Heart right ventricle (tissue), 16 donors: ENCODE measurements at regions not wholly inside any gene's neighbourhood (a gene's known extent, or its start where the extent isn't known, plus 50 kb on each side); places are given as distances from the start of the nearest gene placed in this dataset.

Source experiments
- ATAC-seq, 8 donors: fragments of 200-7000 bp; cut with Tn5 transposase; one replicate each; pipeline ENCODE4 v1.9.1; 2020; ENCODE audit warnings: mild to moderate bottlenecking in 8 of 8, moderate library complexity in 8 of 8, moderate number of reproducible peaks in 1 of 8
- DNase-seq, 2 donors: peaks; one replicate each; pipeline ENCODE4 v3.0.0-alpha.2; 2020
- H3K27ac ChIP-seq, 10 donors: fragments of 200-600 bp; sonication (generic) in 2 of 10; one replicate each; pipeline versions ENCODE4 v1.5.0 to v1.8.0; 2020 to 2022; ENCODE audit warnings: mild to moderate bottlenecking in 3 of 10
- H3K27me3 ChIP-seq, 7 donors: fragments of 200-600 bp; one replicate each; pipeline ENCODE4 v1.8.0; 2021 to 2022; ENCODE audit warnings: mild to moderate bottlenecking in 2 of 7
- H3K36me3 ChIP-seq, 9 donors: fragments of 200-600 bp; sonication (generic) in 1 of 9; one replicate each; pipeline versions ENCODE4 v1.5.0 to v1.8.0; 2020 to 2022; ENCODE audit warnings: mild to moderate bottlenecking in 2 of 9
- H3K4me1 ChIP-seq, 9 donors: fragments of 200-600 bp; sonication (generic) in 1 of 9; one replicate each; pipeline versions ENCODE4 v1.5.0 to v1.8.0; 2020 to 2022; ENCODE audit warnings: mild to moderate bottlenecking in 4 of 9
- H3K4me3 ChIP-seq, 10 donors: fragments of 200-600 bp; sonication (generic) in 2 of 10; one replicate each; pipeline versions ENCODE4 v1.5.0 to v1.8.0; 2020 to 2022; ENCODE audit warnings: mild to moderate bottlenecking in 7 of 10, moderate library complexity in 2 of 10
- H3K9me3 ChIP-seq, 11 donors: fragments of 200-600 bp in 10 of 11; sonication (generic) in 2 of 11; one replicate each; pipeline versions ENCODE4 v1.5.0 to v1.8.0; 2013 to 2022; ENCODE audit warnings: mild to moderate bottlenecking in 2 of 11, control low read depth in 1 of 11, moderate library complexity in 1 of 11
- WGBS, 2 donors: extraction: QIAGEN DNeasy Blood & Tissue Kit; methylation state at CpG; one replicate each; pipeline ENCODE4 v1.1.7; 2013; ENCODE audit warnings: inconsistent platforms in 1 of 2; 5-methylcytosine and 5-hydroxymethylcytosine counted together
- intact Hi-C, 10 donors: fragments of 100-400 bp; cut with DNase I; formaldehyde crosslinking; loops; one replicate each; pipeline versions ENCODE4 v1.11.1 to v1.14.2; 2022
- TF ChIP-seq, protein P1 (sequence below), 9 donors: fragments of 200-600 bp; sonication (generic) in 2 of 9; IDR thresholded peaks; one replicate each; pipeline versions ENCODE4 v1.5.0 to v1.8.0; 2021 to 2022; ENCODE audit warnings: antibody characterized with exemption in 9 of 9, mild to moderate bottlenecking in 5 of 9, moderate library complexity in 1 of 9
- donor health status: Arrhythmogenic right ventricular cardiomyopathy.
- donor health status: ischemic (EF 13 %, LVEDD 7.1; RV severe dilation, severe dysfunction).
- donor health status: healthy with polysubstance abuse.
- donor health status: DM: no; HTN: yes; CAD: no.
- donor health status: DM: no; HTN: no; CAD: no.
- donor health status: ischemic (EF 25% LVEDD 6.9; RV normal size, moderate dysfunction).
- donor health status: ischemic (EF 25% LVEDD 5.7; RV mildly dilated, moderate dysfunction).
- donor health status: healthy.
- donor health status: DM: yes; HTN: yes; CAD: no.
- donor health status: Ischemic cardiomyopathy.
- donor health status: ischemic (EF 35%, LVEDD 5.7; RV mildly dilated, moderate dysfunction).
- donor health status: nonischemic (EF 11% LVEDD 7.7; RV severe dilation, severe dysfunction).
- donor health status: DM: yes; HTN: yes; CAD: no.
- donor health status: PGD.
- donor health status: ischemic (EF 29% LVEDD 5.4; RV normal size, mild dysfunction).
- donor health status: nonischemic (EF 23%, LVEDD 6.1; RV moderate dilation, normal function).

DNA sequence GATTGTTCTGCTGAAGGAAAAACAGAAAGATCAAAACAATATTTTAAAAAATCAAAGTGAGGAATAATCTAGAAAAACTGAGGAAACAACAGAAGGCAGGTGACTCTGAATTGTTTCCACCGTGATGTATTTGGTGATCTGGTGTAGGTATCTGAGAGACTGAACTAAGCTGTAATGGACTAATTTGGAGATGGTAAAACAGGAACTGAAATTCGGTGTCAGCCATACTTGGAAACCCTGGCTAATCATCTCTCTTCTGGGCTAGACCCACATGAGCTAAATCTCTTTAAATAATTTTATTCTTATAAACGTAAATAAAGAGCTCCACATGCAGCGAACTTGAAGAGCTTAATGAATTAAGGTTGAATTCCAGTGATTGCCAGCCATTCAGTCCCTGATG, 1226.1 kb downstream of the NCAM2 start:
- Histone ChIP-seq H3K4me1 (peaks cover 0 to 4% (median 0%) of the 10 kb centered on the region in 9 donors), H3K4me3 (no peak overlapping the region), H3K27me3 (no peaks in the 10 kb centered on the region), H3K36me3 (no peaks in the 10 kb centered on the region), H3K9me3 (peaks cover 0 to 8% (median 0%) of the 10 kb centered on the region in 11 donors), H3K27ac (no peak overlapping the region)
- 84 to 86% methylated on average over 4 of the region's 4 CpGs for WGBS, 2 donors
- ATAC-seq (no peak), DNase-seq (no peak)
- intact Hi-C loops, result no loop called here
- TF ChIP-seq, protein P1, sequence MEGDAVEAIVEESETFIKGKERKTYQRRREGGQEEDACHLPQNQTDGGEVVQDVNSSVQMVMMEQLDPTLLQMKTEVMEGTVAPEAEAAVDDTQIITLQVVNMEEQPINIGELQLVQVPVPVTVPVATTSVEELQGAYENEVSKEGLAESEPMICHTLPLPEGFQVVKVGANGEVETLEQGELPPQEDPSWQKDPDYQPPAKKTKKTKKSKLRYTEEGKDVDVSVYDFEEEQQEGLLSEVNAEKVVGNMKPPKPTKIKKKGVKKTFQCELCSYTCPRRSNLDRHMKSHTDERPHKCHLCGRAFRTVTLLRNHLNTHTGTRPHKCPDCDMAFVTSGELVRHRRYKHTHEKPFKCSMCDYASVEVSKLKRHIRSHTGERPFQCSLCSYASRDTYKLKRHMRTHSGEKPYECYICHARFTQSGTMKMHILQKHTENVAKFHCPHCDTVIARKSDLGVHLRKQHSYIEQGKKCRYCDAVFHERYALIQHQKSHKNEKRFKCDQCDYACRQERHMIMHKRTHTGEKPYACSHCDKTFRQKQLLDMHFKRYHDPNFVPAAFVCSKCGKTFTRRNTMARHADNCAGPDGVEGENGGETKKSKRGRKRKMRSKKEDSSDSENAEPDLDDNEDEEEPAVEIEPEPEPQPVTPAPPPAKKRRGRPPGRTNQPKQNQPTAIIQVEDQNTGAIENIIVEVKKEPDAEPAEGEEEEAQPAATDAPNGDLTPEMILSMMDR (IDR thresholded peaks at IDR 0.05), result no peak

DNA sequence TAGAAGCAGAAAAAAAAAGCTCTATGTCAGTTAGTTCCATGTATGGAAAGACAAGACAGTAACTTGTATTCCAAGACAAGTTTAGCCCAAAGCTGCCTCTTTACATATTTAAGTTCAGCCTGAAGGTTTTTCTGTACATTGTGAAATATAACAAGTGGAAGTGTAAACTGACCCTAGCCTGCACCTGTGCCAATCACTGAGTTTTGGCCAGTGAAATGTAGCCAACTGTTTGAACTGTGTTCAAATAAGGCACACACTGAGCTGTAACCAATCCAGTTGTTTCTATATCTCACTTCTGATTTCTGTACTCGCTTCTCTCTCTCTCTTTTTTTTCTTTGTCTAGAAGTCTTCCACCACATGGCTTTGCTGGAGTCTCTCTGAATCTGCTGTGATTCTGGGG, 1227.1 kb downstream of the NCAM2 start:
- TF ChIP-seq, protein P1 (IDR thresholded peaks at IDR 0.05), result no peak
- intact Hi-C loops, result no loop called here
- no peaks in the 10 kb centered on the region for H3K36me3 ChIP-seq
- ATAC-seq (no peak), DNase-seq (no peak)
- no peaks in the 10 kb centered on the region for H3K27me3 ChIP-seq
- peaks cover 0 to 4% (median 0%) of the 10 kb centered on the region in 9 donors for H3K4me1 ChIP-seq
- no peak overlapping the region for H3K4me3 ChIP-seq
- no peak overlapping the region for H3K27ac ChIP-seq
- WGBS, 2 donors, result 72 to 74% methylated on average over 1 of the region's 1 CpG
- H3K9me3 ChIP-seq, result peaks cover 0 to 8% (median 0%) of the 10 kb centered on the region in 11 donors

DNA sequence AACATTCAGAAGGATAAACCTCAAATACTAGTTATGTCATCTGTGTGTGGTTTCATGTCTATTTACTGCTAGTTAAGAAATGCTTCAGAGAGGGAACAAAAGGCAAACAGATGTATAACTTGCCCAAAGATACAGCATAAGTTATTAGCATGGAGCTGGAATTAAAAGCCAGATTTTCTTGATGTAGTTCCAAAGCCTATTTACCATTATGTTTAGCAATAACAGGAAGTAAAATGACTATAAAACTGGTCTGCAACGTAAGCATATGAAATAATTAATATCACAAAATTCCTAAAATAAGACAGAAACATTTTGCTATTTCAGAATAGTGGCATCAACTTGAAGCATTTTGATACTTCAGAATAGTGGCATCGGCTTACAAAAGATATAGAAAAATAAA, 1232.8 kb downstream of the NCAM2 start:
- Histone ChIP-seq H3K27ac (no peak overlapping the region), H3K36me3 (no peaks in the 10 kb centered on the region), H3K9me3 (peaks cover 0 to 20% (median 0%) of the 10 kb centered on the region in 11 donors), H3K4me1 (no peaks in the 10 kb centered on the region), H3K27me3 (no peaks in the 10 kb centered on the region), H3K4me3 (no peak overlapping the region)
- 72 to 83% methylated on average over 2 of the region's 2 CpGs for WGBS, 2 donors
- TF ChIP-seq, protein P1 (IDR thresholded peaks at IDR 0.05), result no peak
- intact Hi-C loops, result no loop called here
- ATAC-seq, result no peak
- no peak for DNase-seq

DNA sequence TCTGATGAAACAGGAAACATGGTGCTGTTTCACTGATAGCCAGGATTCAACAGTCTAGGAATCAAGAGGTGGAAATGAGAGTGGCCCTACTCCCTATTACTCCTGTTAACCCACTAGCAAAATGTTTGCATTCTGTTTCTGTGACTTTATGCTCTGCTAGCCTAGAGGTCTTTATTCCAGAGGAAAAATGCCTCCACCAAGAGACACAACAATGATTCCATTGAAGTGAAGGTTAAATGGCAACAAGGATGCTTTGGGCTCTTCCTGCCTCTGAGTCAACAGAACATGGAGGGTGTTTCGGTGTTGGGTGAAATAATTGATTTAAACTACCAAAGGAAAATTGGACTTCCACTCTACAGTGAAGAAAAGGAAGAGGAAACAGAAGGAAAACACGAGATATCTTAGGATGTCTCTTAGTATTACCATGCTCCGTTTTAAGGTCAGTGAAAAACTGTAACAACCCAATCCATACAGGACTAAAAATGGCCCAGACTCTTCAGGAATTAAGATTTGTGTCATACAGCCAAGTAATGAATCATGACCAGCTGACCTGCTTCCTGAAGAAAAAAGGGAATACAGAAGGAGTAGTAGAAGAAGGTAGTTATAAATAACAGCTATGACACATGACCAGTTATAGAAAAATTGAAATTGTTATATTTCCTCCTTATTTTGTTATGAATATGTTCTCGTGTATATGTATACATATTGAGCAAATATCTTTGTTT, 1237.8 kb downstream of the NCAM2 start:
- Histone ChIP-seq H3K36me3 (no peaks in the 10 kb centered on the region), H3K4me1 (no peaks in the 10 kb centered on the region), H3K27me3 (no peaks in the 10 kb centered on the region), H3K27ac (no peak overlapping the region), H3K9me3 (peaks cover 0 to 21% (median 0%) of the 10 kb centered on the region in 11 donors), H3K4me3 (no peak overlapping the region)
- 58 to 63% methylated on average over 4 of the region's 4 CpGs for WGBS, 2 donors
- no peak for DNase-seq
- intact Hi-C loops, result no loop called here
- TF ChIP-seq, protein P1 (IDR thresholded peaks at IDR 0.05), result no peak
- ATAC-seq, result no peak
